ENCODE measurements at regions not wholly inside any gene's neighbourhood (a gene's known extent, or its start where the extent isn't known, plus 50 kb on each side); places are given as distances from the start of the nearest gene placed in this dataset.
"Not testable (repeated sequence)": the region's sequence is repeated elsewhere in the genome, so short reads cannot be mapped to it uniquely, and the experiment has no call there.

GRCh38 chr6:81937296-81937937 is 184.9 kb upstream of the TENT5A start:
- no peak overlapping the region for H3K27ac ChIP-seq
- H3K27me3 ChIP-seq (replicated peaks; ENCODE audit: insufficient read depth), result no peaks in the 10 kb centered on the region
- H3K4me1 ChIP-seq (replicated peaks), result no peaks in the 10 kb centered on the region
- H3K9me3 ChIP-seq, result no peaks in the 10 kb centered on the region
- TF ChIP-seq CTCF (IDR thresholded peaks at IDR 0.05), result no peak
- TF ChIP-seq POLR2A (IDR thresholded peaks at IDR 0.05), result no peak
- no peak for TF ChIP-seq POLR2AphosphoS5 (IDR thresholded peaks at IDR 0.05)
- WGBS, result 79% methylated on average over 6 of the region's 6 CpGs
- intact Hi-C loops (cut with DNase I), result no loop called here
- no peak for DNase-seq (ENCODE audit: low spot score)
- H3K4me3 ChIP-seq, result no peak overlapping the region
- H3K36me3 ChIP-seq, result no peaks in the 10 kb centered on the region

GRCh38 chr6:81934936-81935335 is 182.5 kb upstream of the TENT5A start:
- no peak for TF ChIP-seq POLR2A (IDR thresholded peaks at IDR 0.05)
- no peak for TF ChIP-seq CTCF (IDR thresholded peaks at IDR 0.05)
- TF ChIP-seq POLR2AphosphoS5 (IDR thresholded peaks at IDR 0.05), result no peak
- intact Hi-C loops (cut with DNase I), result no loop called here
- H3K27me3 ChIP-seq (replicated peaks; ENCODE audit: insufficient read depth), result no peaks in the 10 kb centered on the region
- no peaks in the 10 kb centered on the region for H3K9me3 ChIP-seq
- H3K36me3 ChIP-seq, result no peaks in the 10 kb centered on the region
- H3K4me3 ChIP-seq, result no peak overlapping the region
- WGBS, result 90% methylated on average over 1 of the region's 1 CpG
- no peak for DNase-seq (ENCODE audit: low spot score)
- H3K27ac ChIP-seq, result no peak overlapping the region
- no peaks in the 10 kb centered on the region for H3K4me1 ChIP-seq (replicated peaks)

GRCh38 chr6:81933608-81934051 is 181.1 kb upstream of the TENT5A start:
- Histone ChIP-seq H3K36me3 (no peaks in the 10 kb centered on the region), H3K27me3 (replicated peaks; ENCODE audit: insufficient read depth) (no peaks in the 10 kb centered on the region), H3K27ac (no peak overlapping the region), H3K9me3 (no peaks in the 10 kb centered on the region), H3K4me1 (replicated peaks) (no peaks in the 10 kb centered on the region), H3K4me3 (no peak overlapping the region)
- DNase-seq (ENCODE audit: low spot score), result no peak
- 92% methylated on average over 1 of the region's 1 CpG for WGBS
- TF ChIP-seq POLR2AphosphoS5 (IDR thresholded peaks at IDR 0.05), result no peak
- TF ChIP-seq CTCF (IDR thresholded peaks at IDR 0.05), result no peak
- TF ChIP-seq POLR2A (IDR thresholded peaks at IDR 0.05), result no peak
- intact Hi-C loops (cut with DNase I), result no loop called here

- DNase-seq (ENCODE audit: low spot score), result no peak
- WGBS, result 94% methylated on average over 3 of the region's 3 CpGs
- intact Hi-C loops (cut with DNase I), result no loop called here
- no peaks in the 10 kb centered on the region for H3K36me3 ChIP-seq
- H3K4me1 ChIP-seq (replicated peaks), result no peaks in the 10 kb centered on the region
- H3K4me3 ChIP-seq, result no peak overlapping the region
- no peaks in the 10 kb centered on the region for H3K9me3 ChIP-seq
- H3K27me3 ChIP-seq (replicated peaks; ENCODE audit: insufficient read depth), result no peaks in the 10 kb centered on the region
- TF ChIP-seq CTCF (IDR thresholded peaks at IDR 0.05) (no peak), POLR2AphosphoS5 (IDR thresholded peaks at IDR 0.05) (no peak), POLR2A (IDR thresholded peaks at IDR 0.05) (no peak)
- H3K27ac ChIP-seq, result no peak overlapping the region
Observed at GRCh38 chr6:81933089-81933488, 180.6 kb upstream of the TENT5A start.

- H3K27ac ChIP-seq; H3K36me3 ChIP-seq; H3K27me3 ChIP-seq (replicated peaks; ENCODE audit: insufficient read depth); DNase-seq (ENCODE audit: low spot score); H3K4me3 ChIP-seq; H3K9me3 ChIP-seq; H3K4me1 ChIP-seq (replicated peaks); intact Hi-C loops (cut with DNase I): not testable (repeated sequence)
Observed at GRCh38 chr6:81932448-81932847, 180.0 kb upstream of the TENT5A start.

All from prostate gland (tissue), 2 donors.